ENCODE measurements at regions not wholly inside any gene's neighbourhood (a gene's known extent, or its start where the extent isn't known, plus 50 kb on each side); places are given as distances from the start of the nearest gene placed in this dataset.

GRCh38 chrY:15415165-15415564 lies 890.8 kb downstream of the NLGN4Y start:
- Mint-ChIP-seq H3K36me3 (ENCODE audit: unreplicated experiment) (no peaks in the 10 kb centered on the region), H3K9me3 (ENCODE audit: unreplicated experiment) (no peaks in the 10 kb centered on the region), H3K27me3 (ENCODE audit: unreplicated experiment) (no peaks in the 10 kb centered on the region), H3K4me1 (ENCODE audit: low read depth, unreplicated experiment) (no peaks in the 10 kb centered on the region), H3K4me3 (ENCODE audit: unreplicated experiment) (no peak overlapping the region), H3K27ac (ENCODE audit: unreplicated experiment) (no peak overlapping the region)
- no peak for TF ChIP-seq CTCF (IDR thresholded peaks at IDR 0.05; ENCODE audit: partially characterized antibody, unreplicated experiment)
- DNase-seq, result no peak

GRCh38 chrY:15418613-15419012 lies 894.3 kb downstream of the NLGN4Y start:
- Mint-ChIP-seq H3K27ac (ENCODE audit: unreplicated experiment) (no peak overlapping the region), H3K4me1 (ENCODE audit: low read depth, unreplicated experiment) (no peaks in the 10 kb centered on the region), H3K27me3 (ENCODE audit: unreplicated experiment) (no peaks in the 10 kb centered on the region), H3K9me3 (ENCODE audit: unreplicated experiment) (no peaks in the 10 kb centered on the region), H3K4me3 (ENCODE audit: unreplicated experiment) (no peak overlapping the region), H3K36me3 (ENCODE audit: unreplicated experiment) (no peaks in the 10 kb centered on the region)
- no peak for TF ChIP-seq CTCF (IDR thresholded peaks at IDR 0.05; ENCODE audit: partially characterized antibody, unreplicated experiment)
- DNase-seq, result no peak

- H3K36me3 Mint-ChIP-seq (ENCODE audit: unreplicated experiment), result no peaks in the 10 kb centered on the region
- no peak overlapping the region for H3K27ac Mint-ChIP-seq (ENCODE audit: unreplicated experiment)
- no peaks in the 10 kb centered on the region for H3K4me1 Mint-ChIP-seq (ENCODE audit: low read depth, unreplicated experiment)
- no peak overlapping the region for H3K4me3 Mint-ChIP-seq (ENCODE audit: unreplicated experiment)
- DNase-seq, result no peak
- H3K9me3 Mint-ChIP-seq (ENCODE audit: unreplicated experiment), result no peaks in the 10 kb centered on the region
- TF ChIP-seq CTCF (IDR thresholded peaks at IDR 0.05; ENCODE audit: partially characterized antibody, unreplicated experiment), result no peak
- H3K27me3 Mint-ChIP-seq (ENCODE audit: unreplicated experiment), result peaks cover 3% of the 10 kb centered on the region
Measured at GRCh38 chrY:15424665-15425132, 900.4 kb downstream of the NLGN4Y start.

- no peak overlapping the region for H3K27ac Mint-ChIP-seq (ENCODE audit: unreplicated experiment)
- H3K9me3 Mint-ChIP-seq (ENCODE audit: unreplicated experiment), result no peaks in the 10 kb centered on the region
- no peak for DNase-seq
Measured at GRCh38 chrY:15440021-15440695, 915.8 kb downstream of the NLGN4Y start.

More at GRCh38 chrY:15440021-15440695, 915.8 kb downstream of the NLGN4Y start:
- Mint-ChIP-seq H3K4me1 (ENCODE audit: low read depth, unreplicated experiment) (peaks cover 3% of the 10 kb centered on the region), H3K4me3 (ENCODE audit: unreplicated experiment) (no peak overlapping the region), H3K36me3 (ENCODE audit: unreplicated experiment) (no peaks in the 10 kb centered on the region), H3K27me3 (ENCODE audit: unreplicated experiment) (no peaks in the 10 kb centered on the region)
- TF ChIP-seq CTCF (IDR thresholded peaks at IDR 0.05; ENCODE audit: partially characterized antibody, unreplicated experiment), result no peak

Data from glutamatergic neuron (in vitro differentiated cells).